ENCODE measurements at regions not wholly inside any gene's neighbourhood (a gene's known extent, or its start where the extent isn't known, plus 50 kb on each side); places are given as distances from the start of the nearest gene placed in this dataset.

- TF ChIP-seq CTCF (IDR thresholded peaks at IDR 0.05) (no peak), POLR2A (IDR thresholded peaks at IDR 0.05) (no peak)
- Histone ChIP-seq H3K27ac (peak overlapping the region; percentile 60 to 68), H3K9me3 (no peaks in the 10 kb centered on the region), H3K4me1 (no peaks in the 10 kb centered on the region), H3K36me3 (no peaks in the 10 kb centered on the region), H3K27me3 (no peaks in the 10 kb centered on the region), H3K4me3 (no peak overlapping the region)
- intact Hi-C loops (cut with DNase I; ENCODE audit: low total_unique reads), result no loop called here
- DNase-seq, result peak; percentile 80 to 86
Observed at GRCh38 chr4:13174001-13174400, 310.1 kb downstream of the RAB28 start.

GRCh38 chr4:13171292-13172057 lies 312.7 kb downstream of the RAB28 start:
- no peak for DNase-seq
- no peaks in the 10 kb centered on the region for H3K9me3 ChIP-seq
- no peaks in the 10 kb centered on the region for H3K36me3 ChIP-seq
- H3K4me1 ChIP-seq, result no peaks in the 10 kb centered on the region
- H3K27me3 ChIP-seq, result no peaks in the 10 kb centered on the region
- no peak overlapping the region for H3K4me3 ChIP-seq
- peak overlapping the region; percentile 52 to 68 for H3K27ac ChIP-seq
- TF ChIP-seq POLR2A (IDR thresholded peaks at IDR 0.05) (no peak), CTCF (IDR thresholded peaks at IDR 0.05) (no peak)
- intact Hi-C loops (cut with DNase I; ENCODE audit: low total_unique reads), result no loop called here

GRCh38 chr4:13169731-13170525 lies 314.2 kb downstream of the RAB28 start:
- Histone ChIP-seq H3K36me3 (no peaks in the 10 kb centered on the region), H3K9me3 (no peaks in the 10 kb centered on the region), H3K27ac (no peak overlapping the region), H3K4me1 (no peaks in the 10 kb centered on the region), H3K27me3 (no peaks in the 10 kb centered on the region), H3K4me3 (no peak overlapping the region)
- TF ChIP-seq CTCF (IDR thresholded peaks at IDR 0.05) (no peak), POLR2A (IDR thresholded peaks at IDR 0.05) (no peak)
- no peak for DNase-seq
- intact Hi-C loops (cut with DNase I; ENCODE audit: low total_unique reads), result no loop called here

- H3K27ac ChIP-seq, result no peak overlapping the region
- H3K27me3 ChIP-seq, result no peaks in the 10 kb centered on the region
- H3K4me3 ChIP-seq, result no peak overlapping the region
- H3K4me1 ChIP-seq, result no peaks in the 10 kb centered on the region
- TF ChIP-seq POLR2A (IDR thresholded peaks at IDR 0.05) (no peak), CTCF (IDR thresholded peaks at IDR 0.05) (no peak)
- H3K36me3 ChIP-seq, result no peaks in the 10 kb centered on the region
- no peaks in the 10 kb centered on the region for H3K9me3 ChIP-seq
- intact Hi-C loops (cut with DNase I; ENCODE audit: low total_unique reads), result no loop called here
- no peak for DNase-seq
Observed at GRCh38 chr4:13168326-13168725, 315.8 kb downstream of the RAB28 start.

GRCh38 chr4:13166214-13166613 lies 317.9 kb downstream of the RAB28 start:
- no peak for DNase-seq
- no peaks in the 10 kb centered on the region for H3K36me3 ChIP-seq
- TF ChIP-seq CTCF (IDR thresholded peaks at IDR 0.05) (no peak), POLR2A (IDR thresholded peaks at IDR 0.05) (no peak)
- H3K9me3 ChIP-seq, result no peaks in the 10 kb centered on the region
- intact Hi-C loops (cut with DNase I; ENCODE audit: low total_unique reads), result no loop called here
- H3K4me1 ChIP-seq, result no peaks in the 10 kb centered on the region
- H3K27me3 ChIP-seq, result no peaks in the 10 kb centered on the region
- no peak overlapping the region for H3K4me3 ChIP-seq
- H3K27ac ChIP-seq, result no peak overlapping the region
